Stomach (tissue), 8 donors: ENCODE measurements at regions not wholly inside any gene's neighbourhood (a gene's known extent, or its start where the extent isn't known, plus 50 kb on each side); places are given as distances from the start of the nearest gene placed in this dataset.

Experiments
- DNase-seq, 2 donors: peaks; one replicate each; pipeline versions ENCODE4 v3.0.0 to v3.0.0-alpha.2; 2013 to 2019
- H3K27ac ChIP-seq, 5 donors: fragments of 200-600 bp in 4 of 5; sonication (generic) in 4 of 5; one replicate each; pipeline ENCODE4 v1.5.1; 2013 to 2019; ENCODE audit warnings: mild to moderate bottlenecking in 1 of 5, moderate library complexity in 1 of 5
- H3K27me3 ChIP-seq, 3 donors: fragments of 200-600 bp; sonication (generic); one replicate each; pipeline ENCODE4 v1.5.1; 2017 to 2019; ENCODE audit warnings: mixed run types in 1 of 3
- H3K36me3 ChIP-seq, 4 donors: fragments of 200-600 bp; sonication (generic); 1 replicate in 3 of 4; 2 replicates in 1 of 4; pipeline ENCODE4 v1.5.1; 2016 to 2019
- H3K4me1 ChIP-seq, 4 donors: fragments of 200-600 bp; sonication (generic); one replicate each; pipeline ENCODE4 v1.5.1; 2016 to 2019
- H3K4me3 ChIP-seq, 4 donors: fragments of 200-600 bp; sonication (generic) in 3 of 4; one replicate each; pipeline ENCODE4 v1.5.1; 2016 to 2019; ENCODE audit warnings: mild to moderate bottlenecking in 1 of 4
- H3K9me3 ChIP-seq, 4 donors: fragments of 200-600 bp; sonication (generic); one replicate each; pipeline ENCODE4 v1.5.1; 2016 to 2019
- CTCF ChIP-seq, 7 experiments: fragments of 450-650 bp in 4 of 7; fragments of 200-600 bp in 3 of 7; sonication (generic) in 3 of 7; IDR thresholded peaks; one replicate each; pipeline ENCODE4 v1.5.1; 2016 to 2019; ENCODE audit warnings: antibody characterized with exemption in 7 of 7, control low read depth in 2 of 7, mild to moderate bottlenecking in 1 of 7
- EP300 ChIP-seq: sonication (generic); formaldehyde crosslinking; IDR thresholded peaks from one replicate; pipeline ENCODE4 v1.6.1; 2017; ENCODE audit warnings: antibody characterized with exemption
- POLR2A ChIP-seq, 4 donors: fragments of 450-650 bp; IDR thresholded peaks; one replicate each; pipeline ENCODE4 v1.6.1; 2016; ENCODE audit warnings: antibody characterized with exemption in 4 of 4, control low read depth in 2 of 4, mild to moderate bottlenecking in 1 of 4, moderate library complexity in 1 of 4
- POLR2AphosphoS5 ChIP-seq, 3 donors: sonication (generic); formaldehyde crosslinking; IDR thresholded peaks; one replicate each; pipeline ENCODE4 v1.6.1; 2016; ENCODE audit warnings: antibody characterized with exemption in 3 of 3
- WGBS, 5 donors: extraction: QIAGEN DNeasy Blood & Tissue Kit in 3 of 5; methylation state at CpG; one replicate each; pipeline versions ENCODE4 v1.1.5 to v1.1.7; 2013 to 2018; 5-methylcytosine and 5-hydroxymethylcytosine counted together
- intact Hi-C: fragments of 100-400 bp; cut with DNase I; formaldehyde crosslinking; loops from one replicate; pipeline ENCODE4 v1.15.1; 2023; ENCODE audit warnings: low total_unique reads
- donor health status: healthy with polysubstance abuse.
- donor health status: Bipolar disorder and iron deficiency.
- donor health status: healthy.

DNA sequence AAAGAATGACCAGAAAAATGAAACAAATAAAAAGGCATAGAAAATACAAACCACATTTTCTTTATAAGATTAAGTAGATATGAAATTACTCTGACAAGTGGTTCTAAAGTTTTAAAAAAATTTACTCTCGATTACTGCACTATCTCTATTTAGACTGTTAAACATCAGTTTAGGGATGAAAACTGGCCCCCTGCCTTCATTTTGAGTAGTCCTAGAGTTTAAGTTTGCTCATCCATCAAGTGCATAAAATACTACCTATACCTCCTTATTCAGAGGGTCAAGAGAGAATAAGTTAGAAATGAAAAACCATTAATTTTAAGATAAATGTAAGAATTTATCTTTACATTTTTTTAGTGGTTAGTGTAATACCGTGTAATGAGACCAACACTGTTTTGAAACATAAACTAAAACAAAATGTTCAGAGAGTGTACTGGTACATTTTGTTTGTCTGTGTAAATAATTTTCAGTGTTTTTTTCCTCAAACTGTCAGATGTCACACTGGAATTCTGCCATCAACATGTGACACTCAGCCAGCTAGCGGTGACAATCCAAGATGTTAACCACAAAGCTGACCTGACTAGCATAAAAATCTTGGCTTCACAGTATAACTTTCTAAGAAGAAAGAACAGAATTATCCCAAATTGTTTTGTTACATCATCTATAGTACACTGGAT is 184.8 kb upstream of the PCDH20 start:
- H3K27ac ChIP-seq, result no peak overlapping the region
- intact Hi-C loops, result no loop called here
- no peaks in the 10 kb centered on the region for H3K27me3 ChIP-seq
- TF ChIP-seq CTCF (IDR thresholded peaks at IDR 0.05) (no peak), POLR2AphosphoS5 (IDR thresholded peaks at IDR 0.05) (no peak), EP300 (no peak), POLR2A (IDR thresholded peaks at IDR 0.05) (no peak)
- H3K9me3 ChIP-seq, result no peaks in the 10 kb centered on the region
- DNase-seq, result no peak
- WGBS, 5 donors, result 47 to 66% (median 60%) methylated on average over 3 of the region's 3 CpGs
- no peak overlapping the region for H3K4me3 ChIP-seq
- no peaks in the 10 kb centered on the region for H3K36me3 ChIP-seq
- H3K4me1 ChIP-seq, result no peaks in the 10 kb centered on the region

DNA sequence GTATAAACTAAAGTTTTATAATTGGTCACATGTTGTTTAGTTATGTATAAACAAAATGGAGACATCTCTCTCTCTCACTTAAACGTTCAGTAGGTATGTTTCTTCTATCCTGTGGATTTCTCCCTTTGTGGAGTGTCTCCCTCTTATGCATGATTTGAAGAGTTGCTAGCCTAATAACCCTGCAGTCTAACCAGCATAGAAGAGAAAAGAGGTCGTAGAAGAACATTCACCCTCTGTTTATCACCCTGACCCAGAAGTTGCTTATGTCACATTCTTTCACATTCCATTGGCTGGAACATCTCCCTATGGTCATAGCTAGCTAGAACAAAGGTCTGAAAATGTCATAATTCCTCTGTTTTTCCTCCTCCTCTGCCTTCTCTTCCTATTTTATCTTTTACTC is 176.8 kb upstream of the PCDH20 start:
- Histone ChIP-seq H3K27me3 (no peaks in the 10 kb centered on the region), H3K36me3 (no peaks in the 10 kb centered on the region), H3K4me3 (no peak overlapping the region), H3K4me1 (no peaks in the 10 kb centered on the region), H3K27ac (no peak overlapping the region), H3K9me3 (no peaks in the 10 kb centered on the region)
- TF ChIP-seq EP300, result no peak
- TF ChIP-seq CTCF (IDR thresholded peaks at IDR 0.05), result no peak
- no peak for TF ChIP-seq POLR2AphosphoS5 (IDR thresholded peaks at IDR 0.05)
- no peak for TF ChIP-seq POLR2A (IDR thresholded peaks at IDR 0.05)
- no peak for DNase-seq
- intact Hi-C loops, result no loop called here
- 19 to 29% (median 26%) methylated on average over 2 of the region's 2 CpGs for WGBS, 5 donors

DNA sequence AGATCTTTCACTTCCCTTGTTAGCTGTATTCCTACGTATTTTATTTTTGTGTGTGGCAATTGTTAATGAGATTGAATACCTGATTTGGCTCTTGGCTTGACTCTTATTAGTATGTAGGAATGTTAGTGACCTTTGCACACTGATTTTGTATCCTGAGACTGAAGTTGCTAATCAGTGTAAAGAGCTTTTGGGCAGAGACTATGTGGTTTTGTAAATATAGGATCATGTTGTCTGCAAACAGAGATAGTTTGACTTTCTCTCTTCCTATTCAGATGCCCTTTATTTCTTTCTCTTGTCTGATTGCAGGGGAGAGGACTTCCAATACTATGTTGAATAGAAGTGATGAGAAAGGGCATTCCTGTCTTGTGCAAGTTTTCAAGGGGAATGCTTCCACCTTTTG is 160.3 kb upstream of the PCDH20 start:
- 23 to 57% (median 37%) methylated on average over 1 of the region's 1 CpG for WGBS, 5 donors
- no peak overlapping the region for H3K27ac ChIP-seq
- intact Hi-C loops, result no loop called here

GRCh38 chr13:61563645-61564044 is 148.0 kb upstream of the PCDH20 start:
- Histone ChIP-seq H3K36me3 (no peaks in the 10 kb centered on the region), H3K4me1 (no peaks in the 10 kb centered on the region), H3K9me3 (no peaks in the 10 kb centered on the region), H3K27me3 (no peaks in the 10 kb centered on the region), H3K27ac (no peak overlapping the region), H3K4me3 (no peak overlapping the region)
- intact Hi-C loops, result no loop called here
- TF ChIP-seq EP300, result no peak
- TF ChIP-seq POLR2AphosphoS5 (IDR thresholded peaks at IDR 0.05), result peak in 1 of 3 donors; percentile 12
- whole genome bisulfite sequencing, 5 donors, result 7 to 16% (median 13%) methylated on average over 1 of the region's 1 CpG
- peak in 1 of 2 donors; percentile 29 for DNase-seq

More for the DNA sequence above, 160.3 kb upstream of the PCDH20 start:
- no peaks in the 10 kb centered on the region for H3K27me3 ChIP-seq
- DNase-seq, result no peak
- H3K4me3 ChIP-seq, result no peak overlapping the region
- H3K9me3 ChIP-seq, result no peaks in the 10 kb centered on the region
- H3K36me3 ChIP-seq, result no peaks in the 10 kb centered on the region
- no peaks in the 10 kb centered on the region for H3K4me1 ChIP-seq
- TF ChIP-seq POLR2A (IDR thresholded peaks at IDR 0.05), result no peak
- no peak for TF ChIP-seq EP300
- no peak for TF ChIP-seq POLR2AphosphoS5 (IDR thresholded peaks at IDR 0.05)
- TF ChIP-seq CTCF (IDR thresholded peaks at IDR 0.05), result no peak

GRCh38 chr13:61546911-61547310 is 131.3 kb upstream of the PCDH20 start:
- H3K4me3 ChIP-seq, result no peak overlapping the region
- WGBS, 5 donors, result 90 to 93% (median 91%) methylated on average over 6 of the region's 6 CpGs
- no peak overlapping the region for H3K27ac ChIP-seq
- intact Hi-C loops, result no loop called here
- H3K27me3 ChIP-seq, result no peaks in the 10 kb centered on the region
- DNase-seq, result no peak
- H3K36me3 ChIP-seq, result no peaks in the 10 kb centered on the region
- TF ChIP-seq POLR2AphosphoS5 (IDR thresholded peaks at IDR 0.05) (no peak), EP300 (no peak), POLR2A (IDR thresholded peaks at IDR 0.05) (no peak)
- H3K9me3 ChIP-seq, result no peaks in the 10 kb centered on the region
- no peaks in the 10 kb centered on the region for H3K4me1 ChIP-seq
